Tibial nerve (tissue), 4 donors: ENCODE measurements at regions not wholly inside any gene's neighbourhood (a gene's known extent, or its start where the extent isn't known, plus 50 kb on each side); places are given as distances from the start of the nearest gene placed in this dataset.
"Not testable (repeated sequence)": the region's sequence is repeated elsewhere in the genome, so short reads cannot be mapped to it uniquely, and the experiment has no call there.

Experiments
- DNase-seq, 2 donors: peaks; one replicate each; pipeline ENCODE4 v3.0.0-alpha.2; 2019; ENCODE audit warnings: low spot score in 2 of 2
- H3K27ac ChIP-seq, 4 donors: fragments of 200-600 bp; sonication (generic) in 3 of 4; one replicate each; pipeline ENCODE4 v1.5.1; 2017 to 2019; ENCODE audit warnings: mild to moderate bottlenecking in 1 of 4
- H3K27me3 ChIP-seq, 2 donors: fragments of 200-600 bp; sonication (generic) in 1 of 2; one replicate each; pipeline versions ENCODE4 v1.5.1 to v1.6.0; 2017 to 2019
- H3K36me3 ChIP-seq, 3 donors: fragments of 200-600 bp; sonication (generic); one replicate each; pipeline ENCODE4 v1.5.1; 2018 to 2019
- H3K4me1 ChIP-seq, 4 donors: fragments of 200-600 bp; sonication (generic) in 3 of 4; one replicate each; pipeline ENCODE4 v1.5.1; 2017 to 2019
- H3K4me3 ChIP-seq, 4 donors: fragments of 200-600 bp; sonication (generic) in 3 of 4; one replicate each; pipeline ENCODE4 v1.5.1; 2017 to 2019; ENCODE audit warnings: mild to moderate bottlenecking in 1 of 4, moderate library complexity in 1 of 4
- H3K9me3 ChIP-seq, 4 donors: fragments of 200-600 bp; sonication (generic) in 3 of 4; one replicate each; pipeline ENCODE4 v1.5.1; 2017 to 2019
- CTCF ChIP-seq, 5 experiments: fragments of 200-600 bp in 3 of 5; fragments of 450-650 bp in 2 of 5; sonication (generic) in 3 of 5; IDR thresholded peaks; one replicate each; pipeline ENCODE4 v1.5.1; 2016 to 2019; ENCODE audit warnings: antibody characterized with exemption in 5 of 5, mild to moderate bottlenecking in 3 of 5, moderate library complexity in 2 of 5
- EP300 ChIP-seq, 2 donors: sonication (generic); formaldehyde crosslinking; IDR thresholded peaks; one replicate each; pipeline ENCODE4 v1.6.1; 2017; ENCODE audit warnings: antibody characterized with exemption in 2 of 2, mild to moderate bottlenecking in 1 of 2
- POLR2A ChIP-seq, 2 donors: fragments of 450-650 bp; IDR thresholded peaks; one replicate each; pipeline ENCODE4 v1.6.1; 2017; ENCODE audit warnings: antibody characterized with exemption in 2 of 2, mild to moderate bottlenecking in 2 of 2, moderate library complexity in 2 of 2
- WGBS, 2 donors: methylation state at CpG; one replicate each; pipeline ENCODE4 v1.1.5; 2018; 5-methylcytosine and 5-hydroxymethylcytosine counted together

- Histone ChIP-seq H3K36me3 (no peaks in the 10 kb centered on the region), H3K4me1 (no peaks in the 10 kb centered on the region), H3K9me3 (peaks cover 0 to 8% (median 0%) of the 10 kb centered on the region in 4 donors), H3K4me3 (no peak overlapping the region), H3K27ac (no peak overlapping the region), H3K27me3 (peaks cover 0 to 3% of the 10 kb centered on the region in 2 donors)
- no peak for TF ChIP-seq POLR2A (IDR thresholded peaks at IDR 0.05)
- no peak for TF ChIP-seq CTCF (IDR thresholded peaks at IDR 0.05)
- no peak for TF ChIP-seq EP300 (IDR thresholded peaks at IDR 0.05)
- no peak for DNase-seq
- 43 to 56% methylated on average over 5 of the region's 5 CpGs for WGBS, 2 donors
Observed at GRCh38 chr20:48437146-48437545, 390.7 kb downstream of the PREX1 start.

DNA sequence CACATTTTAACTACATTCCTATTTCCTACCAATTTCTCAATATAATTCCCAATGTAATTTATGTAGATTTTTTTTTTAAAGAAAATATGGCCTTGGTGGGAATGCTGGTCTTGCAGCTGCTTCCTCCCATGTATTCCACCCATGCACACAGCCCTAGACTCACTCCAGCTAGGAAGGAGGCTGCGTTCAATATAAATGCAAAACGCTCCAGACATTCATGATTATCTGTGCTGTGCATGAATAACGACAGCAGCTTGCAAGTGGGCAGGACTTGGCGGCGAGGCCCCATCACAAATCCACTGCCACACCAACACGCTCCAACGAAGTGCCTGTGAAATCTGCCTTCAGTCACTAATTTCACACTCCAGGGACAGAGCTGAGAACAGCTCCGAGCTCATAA lies 391.2 kb downstream of the PREX1 start:
- not testable (repeated sequence) for H3K36me3 ChIP-seq, H3K27ac ChIP-seq, H3K4me3 ChIP-seq, H3K4me1 ChIP-seq, DNase-seq, H3K9me3 ChIP-seq, H3K27me3 ChIP-seq
- WGBS, 2 donors: 45 to 49% methylated on average over 8 of the region's 8 CpGs

DNA sequence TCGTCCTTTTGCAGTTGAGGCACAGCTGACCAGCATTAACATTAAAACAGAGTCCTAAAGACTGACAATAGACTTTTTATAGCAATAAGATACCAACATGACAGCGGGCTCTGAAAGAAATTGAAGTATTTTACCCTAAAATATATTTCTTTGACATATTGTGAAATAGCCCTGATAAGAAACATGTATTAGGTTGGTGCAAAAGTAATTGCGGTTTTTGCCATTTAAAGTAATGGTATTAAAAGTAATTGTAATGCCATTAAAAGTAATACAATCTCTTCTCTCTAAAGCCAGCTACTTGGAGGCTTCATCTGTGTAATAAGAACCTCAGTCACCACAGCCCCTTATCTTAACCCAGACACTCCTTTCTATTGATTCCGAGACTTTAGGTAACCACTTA lies 394.6 kb downstream of the PREX1 start:
- TF ChIP-seq CTCF (IDR thresholded peaks at IDR 0.05): no peak
- no peak for TF ChIP-seq EP300 (IDR thresholded peaks at IDR 0.05)
- no peak for TF ChIP-seq POLR2A (IDR thresholded peaks at IDR 0.05)
- Histone ChIP-seq H3K27me3 (peaks cover 0 to under 1% of the 10 kb centered on the region in 2 donors), H3K36me3 (no peaks in the 10 kb centered on the region), H3K4me1 (no peaks in the 10 kb centered on the region), H3K27ac (no peak overlapping the region), H3K4me3 (no peak overlapping the region), H3K9me3 (peaks cover 0 to 6% (median 0%) of the 10 kb centered on the region in 4 donors)
- DNase-seq: no peak
- 84 to 94% methylated on average over 4 of the region's 4 CpGs for WGBS, 2 donors

DNA sequence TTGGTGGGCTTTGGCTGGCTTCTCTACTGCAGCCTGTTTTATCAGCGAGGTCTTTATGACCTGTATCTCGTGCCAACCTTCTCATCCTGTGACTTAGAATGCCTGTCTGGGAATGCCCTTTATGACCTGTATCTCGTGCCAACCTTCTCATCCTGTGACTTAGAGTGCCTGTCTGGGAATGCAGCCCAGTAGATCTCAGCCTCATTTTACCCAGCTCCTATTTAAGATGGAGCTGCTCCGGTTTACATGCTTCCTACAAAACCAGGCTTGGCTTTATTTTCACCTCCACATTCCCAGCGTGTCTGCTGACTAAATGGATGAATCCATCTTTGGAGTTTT lies 395.3 kb downstream of the PREX1 start:
- 71% methylated on average over 5 of the region's 5 CpGs for WGBS, 2 donors

GRCh38 chr20:48431653-48432493 lies 395.9 kb downstream of the PREX1 start:
- no peak for DNase-seq
- TF ChIP-seq CTCF (IDR thresholded peaks at IDR 0.05): no peak
- TF ChIP-seq POLR2A (IDR thresholded peaks at IDR 0.05): no peak
- no peak for TF ChIP-seq EP300 (IDR thresholded peaks at IDR 0.05)
- no peak overlapping the region for H3K4me3 ChIP-seq
- H3K27me3 ChIP-seq: peaks cover 0 to under 1% of the 10 kb centered on the region in 2 donors
- 42 to 43% methylated on average over 9 of the region's 9 CpGs for WGBS, 2 donors
- no peaks in the 10 kb centered on the region for H3K36me3 ChIP-seq
- no peak overlapping the region for H3K27ac ChIP-seq
- no peaks in the 10 kb centered on the region for H3K4me1 ChIP-seq
- H3K9me3 ChIP-seq: no peaks in the 10 kb centered on the region

More for the DNA sequence above, 395.3 kb downstream of the PREX1 start:
- Histone ChIP-seq H3K27ac (no peak overlapping the region), H3K36me3 (no peaks in the 10 kb centered on the region), H3K9me3 (no peaks in the 10 kb centered on the region), H3K4me3 (no peak overlapping the region), H3K27me3 (no peaks in the 10 kb centered on the region), H3K4me1 (no peaks in the 10 kb centered on the region)
- TF ChIP-seq POLR2A (IDR thresholded peaks at IDR 0.05): no peak
- no peak for TF ChIP-seq EP300 (IDR thresholded peaks at IDR 0.05)
- no peak for TF ChIP-seq CTCF (IDR thresholded peaks at IDR 0.05)
- DNase-seq: no peak
